Panc1 (cell line): ENCODE measurements at regions not wholly inside any gene's neighbourhood (a gene's known extent, or its start where the extent isn't known, plus 50 kb on each side); places are given as distances from the start of the nearest gene placed in this dataset.

Source experiments
- ATAC-seq: fragments of 200-7000 bp; cut with Tn5 transposase; 2 replicates; pipeline ENCODE4 v1.9.1; 2020; ENCODE audit warnings: mild to moderate bottlenecking, moderate library complexity
- BruUV-seq: library from RNA; stranded (reverse); fragments of 400-500 nt; replicated peaks from 2 replicates; lab custom pipeline; 2021; lab: Mats Ljungman, UMichigan
- CTCF ChIA-PET: fragments of 300-600 bp; sonication (Branson Sonifier 250); formaldehyde crosslinking; loops from one replicate; lab custom pipeline; 2022; ENCODE audit warnings: antibody characterized with exemption; lab: Charles Lee
- POLR2A ChIA-PET: fragments of 300-600 bp; sonication (Branson Sonifier 250); formaldehyde crosslinking; loops from one replicate; lab custom pipeline; 2022; ENCODE audit warnings: antibody characterized with exemption; lab: Charles Lee
- DNase-seq: peaks from one replicate; pipeline ENCODE4 v3.0.0-alpha.2; 2010; ENCODE audit warnings: low read depth, low spot score
- H3K27ac ChIP-seq: 2 replicates; pipeline ENCODE4 v1.5.1; 2011; ENCODE audit warnings: mild to moderate bottlenecking, low read length, inconsistent platforms
- H3K27me3 ChIP-seq: fragments of 200-500 bp; sonication (Bioruptor generic); 2 replicates; pipeline ENCODE4 v1.6.0; 2014; ENCODE audit warnings: low read length, inconsistent platforms; ENCODE audit not compliant: control insufficient read depth, insufficient read depth
- H3K36me3 ChIP-seq: fragments of 200-500 bp; sonication (Bioruptor generic); 2 replicates; pipeline ENCODE4 v1.5.1; 2014; ENCODE audit warnings: inconsistent platforms, mild to moderate bottlenecking, low read length, moderate library complexity; ENCODE audit not compliant: control insufficient read depth, insufficient read depth
- H3K4me1 ChIP-seq: 2 replicates; pipeline ENCODE4 v1.5.1; 2011; ENCODE audit warnings: inconsistent platforms, mild to moderate bottlenecking, low read length, moderate library complexity; ENCODE audit not compliant: control insufficient read depth, insufficient read depth
- H3K4me3 ChIP-seq, 2 experiments: 2 replicates each; pipeline ENCODE4 v1.5.1; 2011 to 2012; ENCODE audit warnings: low read depth in 2 of 2, low read length in 2 of 2, mild to moderate bottlenecking in 2 of 2, inconsistent platforms in 1 of 2, moderate library complexity in 1 of 2
- H3K9me3 ChIP-seq: fragments of 200-500 bp; sonication (Bioruptor generic); 2 replicates; pipeline ENCODE4 v1.5.1; 2014; ENCODE audit warnings: low read depth, mild to moderate bottlenecking, inconsistent platforms, low read length, moderate library complexity; ENCODE audit not compliant: control insufficient read depth, insufficient read depth
- POLR2AphosphoS5 ChIP-seq: IDR thresholded peaks from 2 replicates; pipeline ENCODE4 v1.6.1; 2012; ENCODE audit warnings: mild to moderate bottlenecking, low read depth, low read length, moderate library complexity
- SIN3A ChIP-seq: IDR thresholded peaks from 2 replicates; pipeline ENCODE4 v1.6.1; 2012; ENCODE audit warnings: low read depth, mild to moderate bottlenecking, low read length, moderate library complexity, borderline replicate concordance; ENCODE audit not compliant: insufficient read depth
- TCF7L2 ChIP-seq: IDR thresholded peaks from 2 replicates; pipeline ENCODE4 v1.6.1; 2011; ENCODE audit warnings: mild to moderate bottlenecking, low read depth, low read length, inconsistent platforms
- in situ Hi-C: cut with HindIII; loops from 2 replicates; pipeline ENCODE4 v1.10.0; 2016; ENCODE audit warnings: low sequenced_read_pairs, low pct_unique_long_range_greater_than_20kb
- intact Hi-C: fragments of 100-400 bp; cut with micrococcal nuclease; formaldehyde crosslinking; loops from one replicate; pipeline ENCODE4 v1.10.0; 2022; ENCODE audit not compliant: unreplicated experiment
- TF ChIP-seq, protein P1 (sequence below), 2 experiments: IDR thresholded peaks; 2 replicates each; pipeline ENCODE4 v1.6.1; 2011 to 2012; ENCODE audit warnings: low read depth in 2 of 2, control low read depth in 1 of 2, low read length in 1 of 2, mild to moderate bottlenecking in 1 of 2, moderate library complexity in 1 of 2; ENCODE audit not compliant: insufficient read depth in 1 of 2
- TF ChIP-seq, protein P2 (sequence below): fragments of 450-650 bp; IDR thresholded peaks from 2 replicates; pipeline ENCODE4 v1.5.1; 2017; ENCODE audit warnings: mild to moderate bottlenecking

- Histone ChIP-seq H3K4me3 (no peak overlapping the region), H3K36me3 (no peaks in the 10 kb centered on the region), H3K27me3 (no peaks in the 10 kb centered on the region), H3K4me1 (no peaks in the 10 kb centered on the region), H3K27ac (no peak overlapping the region), H3K9me3 (no peaks in the 10 kb centered on the region)
- DNase-seq (no peak), ATAC-seq (no peak)
- CTCF ChIA-PET = no interaction called here
- no TSS peak for BruUV-seq
- TF ChIP-seq SIN3A = no peak
- no peak for TF ChIP-seq POLR2AphosphoS5
- TF ChIP-seq, protein P1, sequence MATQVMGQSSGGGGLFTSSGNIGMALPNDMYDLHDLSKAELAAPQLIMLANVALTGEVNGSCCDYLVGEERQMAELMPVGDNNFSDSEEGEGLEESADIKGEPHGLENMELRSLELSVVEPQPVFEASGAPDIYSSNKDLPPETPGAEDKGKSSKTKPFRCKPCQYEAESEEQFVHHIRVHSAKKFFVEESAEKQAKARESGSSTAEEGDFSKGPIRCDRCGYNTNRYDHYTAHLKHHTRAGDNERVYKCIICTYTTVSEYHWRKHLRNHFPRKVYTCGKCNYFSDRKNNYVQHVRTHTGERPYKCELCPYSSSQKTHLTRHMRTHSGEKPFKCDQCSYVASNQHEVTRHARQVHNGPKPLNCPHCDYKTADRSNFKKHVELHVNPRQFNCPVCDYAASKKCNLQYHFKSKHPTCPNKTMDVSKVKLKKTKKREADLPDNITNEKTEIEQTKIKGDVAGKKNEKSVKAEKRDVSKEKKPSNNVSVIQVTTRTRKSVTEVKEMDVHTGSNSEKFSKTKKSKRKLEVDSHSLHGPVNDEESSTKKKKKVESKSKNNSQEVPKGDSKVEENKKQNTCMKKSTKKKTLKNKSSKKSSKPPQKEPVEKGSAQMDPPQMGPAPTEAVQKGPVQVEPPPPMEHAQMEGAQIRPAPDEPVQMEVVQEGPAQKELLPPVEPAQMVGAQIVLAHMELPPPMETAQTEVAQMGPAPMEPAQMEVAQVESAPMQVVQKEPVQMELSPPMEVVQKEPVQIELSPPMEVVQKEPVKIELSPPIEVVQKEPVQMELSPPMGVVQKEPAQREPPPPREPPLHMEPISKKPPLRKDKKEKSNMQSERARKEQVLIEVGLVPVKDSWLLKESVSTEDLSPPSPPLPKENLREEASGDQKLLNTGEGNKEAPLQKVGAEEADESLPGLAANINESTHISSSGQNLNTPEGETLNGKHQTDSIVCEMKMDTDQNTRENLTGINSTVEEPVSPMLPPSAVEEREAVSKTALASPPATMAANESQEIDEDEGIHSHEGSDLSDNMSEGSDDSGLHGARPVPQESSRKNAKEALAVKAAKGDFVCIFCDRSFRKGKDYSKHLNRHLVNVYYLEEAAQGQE (IDR thresholded peaks at IDR 0.05; ENCODE audit: insufficient read depth in 1 of 2, low read depth in 2 of 2, low read length in 1 of 2) = no peak
- no peak for TF ChIP-seq TCF7L2
- TF ChIP-seq, protein P2, sequence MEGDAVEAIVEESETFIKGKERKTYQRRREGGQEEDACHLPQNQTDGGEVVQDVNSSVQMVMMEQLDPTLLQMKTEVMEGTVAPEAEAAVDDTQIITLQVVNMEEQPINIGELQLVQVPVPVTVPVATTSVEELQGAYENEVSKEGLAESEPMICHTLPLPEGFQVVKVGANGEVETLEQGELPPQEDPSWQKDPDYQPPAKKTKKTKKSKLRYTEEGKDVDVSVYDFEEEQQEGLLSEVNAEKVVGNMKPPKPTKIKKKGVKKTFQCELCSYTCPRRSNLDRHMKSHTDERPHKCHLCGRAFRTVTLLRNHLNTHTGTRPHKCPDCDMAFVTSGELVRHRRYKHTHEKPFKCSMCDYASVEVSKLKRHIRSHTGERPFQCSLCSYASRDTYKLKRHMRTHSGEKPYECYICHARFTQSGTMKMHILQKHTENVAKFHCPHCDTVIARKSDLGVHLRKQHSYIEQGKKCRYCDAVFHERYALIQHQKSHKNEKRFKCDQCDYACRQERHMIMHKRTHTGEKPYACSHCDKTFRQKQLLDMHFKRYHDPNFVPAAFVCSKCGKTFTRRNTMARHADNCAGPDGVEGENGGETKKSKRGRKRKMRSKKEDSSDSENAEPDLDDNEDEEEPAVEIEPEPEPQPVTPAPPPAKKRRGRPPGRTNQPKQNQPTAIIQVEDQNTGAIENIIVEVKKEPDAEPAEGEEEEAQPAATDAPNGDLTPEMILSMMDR = no peak
- POLR2A ChIA-PET = no interaction called here
- intact Hi-C loops = no loop called here
- in situ Hi-C loops = no loop called here
Observed at GRCh38 chr6:40042232-40042631, 108.0 kb upstream of the MOCS1 start.

- CTCF ChIA-PET = no interaction called here
- H3K4me1 ChIP-seq = no peaks in the 10 kb centered on the region
- in situ Hi-C loops = no loop called here
- H3K36me3 ChIP-seq = no peaks in the 10 kb centered on the region
- DNase-seq (no peak), ATAC-seq (no peak)
- H3K4me3 ChIP-seq = no peak overlapping the region
- H3K27me3 ChIP-seq = no peaks in the 10 kb centered on the region
- TF ChIP-seq TCF7L2 = no peak
- TF ChIP-seq, protein P2 = no peak
- no peak for TF ChIP-seq SIN3A
- TF ChIP-seq POLR2AphosphoS5 = no peak
- TF ChIP-seq, protein P1 (IDR thresholded peaks at IDR 0.05; ENCODE audit: insufficient read depth in 1 of 2, low read depth in 2 of 2, low read length in 1 of 2) = no peak
- no peak overlapping the region for H3K27ac ChIP-seq
- no peaks in the 10 kb centered on the region for H3K9me3 ChIP-seq
- intact Hi-C loops = no loop called here
- POLR2A ChIA-PET = no interaction called here
- no TSS peak for BruUV-seq
Observed at GRCh38 chr6:40039042-40039441, 104.8 kb upstream of the MOCS1 start.
